ENCODE measurements at regions not wholly inside any gene's neighbourhood (a gene's known extent, or its start where the extent isn't known, plus 50 kb on each side); places are given as distances from the start of the nearest gene placed in this dataset.

GRCh38 chr1:60906039-60906438 lies 176.3 kb upstream of the NFIA start:
- H3K4me1 Mint-ChIP-seq: no peaks in the 10 kb centered on the region
- no peak for ATAC-seq (ENCODE audit: low read depth in 2 of 2)
- H3K9me3 Mint-ChIP-seq: no peaks in the 10 kb centered on the region

GRCh38 chr1:60904099-60904851 lies 178.1 kb upstream of the NFIA start:
- no peaks in the 10 kb centered on the region for H3K36me3 Mint-ChIP-seq
- no peak overlapping the region for H3K27ac ChIP-seq (ENCODE audit: insufficient read depth, low read length, poor library complexity, severe bottlenecking)
- H3K27me3 Mint-ChIP-seq: no peaks in the 10 kb centered on the region
- H3K4me3 ChIP-seq (ENCODE audit: low read depth, low read length): no peak overlapping the region
- H3K27ac Mint-ChIP-seq: no peak overlapping the region
- ATAC-seq (ENCODE audit: low read depth in 2 of 2): no peak
- no peaks in the 10 kb centered on the region for H3K27me3 ChIP-seq (ENCODE audit: control insufficient read depth, insufficient read depth, low read length)
- H3K4me3 Mint-ChIP-seq: no peak overlapping the region
- no peaks in the 10 kb centered on the region for H3K36me3 ChIP-seq (ENCODE audit: control insufficient read depth, insufficient read depth, low read length)
- H3K4me1 Mint-ChIP-seq: no peaks in the 10 kb centered on the region
- H3K9me3 Mint-ChIP-seq: peaks cover 0 to 2% (median 0%) of the 10 kb centered on the region in 7 donors
- DNase-seq: no peak
- no peaks in the 10 kb centered on the region for H3K4me1 ChIP-seq (ENCODE audit: control insufficient read depth, insufficient read depth, low read length, poor library complexity, severe bottlenecking)
- no peaks in the 10 kb centered on the region for H3K9me3 ChIP-seq (ENCODE audit: control insufficient read depth in 2 of 2, low read length in 2 of 2)

More at GRCh38 chr1:60906039-60906438, 176.3 kb upstream of the NFIA start:
- no peak overlapping the region for H3K4me3 Mint-ChIP-seq
- H3K27me3 Mint-ChIP-seq: peaks cover 4% of the 10 kb centered on the region
- no peak for DNase-seq
- Histone ChIP-seq H3K27ac (ENCODE audit: insufficient read depth, low read length, poor library complexity, severe bottlenecking) (no peak overlapping the region), H3K4me3 (ENCODE audit: low read depth, low read length) (no peak overlapping the region), H3K36me3 (ENCODE audit: control insufficient read depth, insufficient read depth, low read length) (no peaks in the 10 kb centered on the region), H3K27me3 (ENCODE audit: control insufficient read depth, insufficient read depth, low read length) (no peaks in the 10 kb centered on the region), H3K9me3 (ENCODE audit: control insufficient read depth in 2 of 2, low read length in 2 of 2) (no peaks in the 10 kb centered on the region), H3K4me1 (ENCODE audit: control insufficient read depth, insufficient read depth, low read length, poor library complexity, severe bottlenecking) (no peaks in the 10 kb centered on the region)
- H3K36me3 Mint-ChIP-seq: no peaks in the 10 kb centered on the region
- H3K27ac Mint-ChIP-seq: no peak overlapping the region

DNA sequence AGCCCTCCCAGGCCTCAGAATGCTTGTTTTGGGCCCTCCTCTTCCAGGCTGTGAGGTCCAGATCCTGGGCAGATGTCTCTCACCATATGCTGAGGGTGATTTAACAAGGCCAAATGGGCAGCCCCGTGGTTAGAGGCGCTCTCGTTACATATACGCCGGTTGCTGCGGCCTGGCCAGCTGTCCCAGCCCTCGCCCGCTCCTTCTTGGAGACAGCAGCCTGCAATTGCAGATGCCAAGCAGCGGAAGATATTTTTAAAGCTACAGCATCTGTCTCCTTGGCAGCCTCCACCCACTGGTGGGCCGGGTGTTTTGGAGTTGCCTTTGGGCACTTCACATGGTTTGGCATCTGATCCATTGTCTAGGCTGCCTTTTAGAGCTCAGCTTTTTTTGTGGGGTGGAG lies 178.8 kb upstream of the NFIA start:
- no peaks in the 10 kb centered on the region for H3K27me3 Mint-ChIP-seq

GRCh38 chr1:60899464-60899863 lies 182.9 kb upstream of the NFIA start:
- Mint-ChIP-seq H3K4me3 (no peak overlapping the region), H3K4me1 (no peaks in the 10 kb centered on the region), H3K27ac (no peak overlapping the region), H3K9me3 (peaks cover 0 to 7% (median 0%) of the 10 kb centered on the region in 7 donors), H3K27me3 (no peaks in the 10 kb centered on the region), H3K36me3 (no peaks in the 10 kb centered on the region)
- DNase-seq (no peak), ATAC-seq (ENCODE audit: low read depth in 2 of 2) (no peak)
- no peak overlapping the region for H3K27ac ChIP-seq (ENCODE audit: insufficient read depth, low read length, poor library complexity, severe bottlenecking)
- H3K4me3 ChIP-seq (ENCODE audit: low read depth, low read length): no peak overlapping the region
- H3K27me3 ChIP-seq (ENCODE audit: control insufficient read depth, insufficient read depth, low read length): no peaks in the 10 kb centered on the region
- H3K36me3 ChIP-seq (ENCODE audit: control insufficient read depth, insufficient read depth, low read length): no peaks in the 10 kb centered on the region
- no peaks in the 10 kb centered on the region for H3K4me1 ChIP-seq (ENCODE audit: control insufficient read depth, insufficient read depth, low read length, poor library complexity, severe bottlenecking)
- no peaks in the 10 kb centered on the region for H3K9me3 ChIP-seq (ENCODE audit: control insufficient read depth in 2 of 2, low read length in 2 of 2)

More for the DNA sequence above, 178.8 kb upstream of the NFIA start:
- ATAC-seq (ENCODE audit: low read depth in 2 of 2) (no peak), DNase-seq (no peak)
- H3K36me3 Mint-ChIP-seq: no peaks in the 10 kb centered on the region
- H3K27me3 ChIP-seq (ENCODE audit: control insufficient read depth, insufficient read depth, low read length): no peaks in the 10 kb centered on the region
- peaks cover 0 to 2% (median 0%) of the 10 kb centered on the region in 7 donors for H3K9me3 Mint-ChIP-seq
- no peak overlapping the region for H3K27ac ChIP-seq (ENCODE audit: insufficient read depth, low read length, poor library complexity, severe bottlenecking)
- H3K4me1 Mint-ChIP-seq: no peaks in the 10 kb centered on the region
- no peaks in the 10 kb centered on the region for H3K4me1 ChIP-seq (ENCODE audit: control insufficient read depth, insufficient read depth, low read length, poor library complexity, severe bottlenecking)
- no peak overlapping the region for H3K4me3 ChIP-seq (ENCODE audit: low read depth, low read length)
- no peaks in the 10 kb centered on the region for H3K9me3 ChIP-seq (ENCODE audit: control insufficient read depth in 2 of 2, low read length in 2 of 2)
- no peak overlapping the region for H3K4me3 Mint-ChIP-seq
- H3K36me3 ChIP-seq (ENCODE audit: control insufficient read depth, insufficient read depth, low read length): no peaks in the 10 kb centered on the region
- no peak overlapping the region for H3K27ac Mint-ChIP-seq

GRCh38 chr1:60898987-60899386 lies 183.4 kb upstream of the NFIA start:
- Histone ChIP-seq H3K27ac (ENCODE audit: insufficient read depth, low read length, poor library complexity, severe bottlenecking) (no peak overlapping the region), H3K9me3 (ENCODE audit: control insufficient read depth in 2 of 2, low read length in 2 of 2) (no peaks in the 10 kb centered on the region), H3K4me3 (ENCODE audit: low read depth, low read length) (no peak overlapping the region), H3K36me3 (ENCODE audit: control insufficient read depth, insufficient read depth, low read length) (no peaks in the 10 kb centered on the region), H3K4me1 (ENCODE audit: control insufficient read depth, insufficient read depth, low read length, poor library complexity, severe bottlenecking) (no peaks in the 10 kb centered on the region), H3K27me3 (ENCODE audit: control insufficient read depth, insufficient read depth, low read length) (no peaks in the 10 kb centered on the region)
- H3K27ac Mint-ChIP-seq: no peak overlapping the region
- H3K36me3 Mint-ChIP-seq: no peaks in the 10 kb centered on the region
- DNase-seq (no peak), ATAC-seq (ENCODE audit: low read depth in 2 of 2) (no peak)
- H3K4me3 Mint-ChIP-seq: no peak overlapping the region
- peaks cover 0 to 7% (median 0%) of the 10 kb centered on the region in 7 donors for H3K9me3 Mint-ChIP-seq
- H3K4me1 Mint-ChIP-seq: no peaks in the 10 kb centered on the region
- H3K27me3 Mint-ChIP-seq: no peaks in the 10 kb centered on the region

DNA sequence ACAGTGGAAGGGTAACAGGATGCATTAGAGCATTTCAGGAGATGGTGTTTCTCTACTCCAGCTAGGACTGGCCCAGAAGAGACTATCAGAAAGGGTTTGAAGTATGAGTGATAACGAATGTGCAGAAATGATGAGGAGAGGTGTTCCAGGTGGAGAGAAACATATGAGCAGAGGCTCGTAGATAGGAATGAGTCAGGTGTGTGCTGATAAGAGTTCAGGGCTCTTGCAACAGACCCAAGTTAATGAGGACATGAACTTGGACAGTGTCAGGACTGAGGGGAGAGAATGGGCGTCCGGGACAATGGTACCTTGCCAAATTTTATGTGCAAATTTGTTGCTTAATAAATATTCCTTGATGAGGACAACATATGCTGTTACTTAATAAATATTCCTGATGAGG lies 183.9 kb upstream of the NFIA start:
- H3K27ac Mint-ChIP-seq: peak overlapping the region in 1 of 3 donors; percentile 85
- H3K27me3 Mint-ChIP-seq: no peaks in the 10 kb centered on the region
- Histone ChIP-seq H3K4me1 (ENCODE audit: control insufficient read depth, insufficient read depth, low read length, poor library complexity, severe bottlenecking) (no peaks in the 10 kb centered on the region), H3K27me3 (ENCODE audit: control insufficient read depth, insufficient read depth, low read length) (no peaks in the 10 kb centered on the region), H3K27ac (ENCODE audit: insufficient read depth, low read length, poor library complexity, severe bottlenecking) (no peak overlapping the region), H3K36me3 (ENCODE audit: control insufficient read depth, insufficient read depth, low read length) (no peaks in the 10 kb centered on the region), H3K4me3 (ENCODE audit: low read depth, low read length) (no peak overlapping the region), H3K9me3 (ENCODE audit: control insufficient read depth in 2 of 2, low read length in 2 of 2) (no peaks in the 10 kb centered on the region)
- no peaks in the 10 kb centered on the region for H3K4me1 Mint-ChIP-seq
- ATAC-seq (ENCODE audit: low read depth in 2 of 2) (no peak), DNase-seq (no peak)
- no peaks in the 10 kb centered on the region for H3K36me3 Mint-ChIP-seq
- no peak overlapping the region for H3K4me3 Mint-ChIP-seq
- peaks cover 0 to 7% (median 0%) of the 10 kb centered on the region in 7 donors for H3K9me3 Mint-ChIP-seq

- no peaks in the 10 kb centered on the region for H3K27me3 Mint-ChIP-seq
- Histone ChIP-seq H3K9me3 (ENCODE audit: control insufficient read depth in 2 of 2, low read length in 2 of 2) (no peaks in the 10 kb centered on the region), H3K4me3 (ENCODE audit: low read depth, low read length) (no peak overlapping the region), H3K27me3 (ENCODE audit: control insufficient read depth, insufficient read depth, low read length) (no peaks in the 10 kb centered on the region), H3K27ac (ENCODE audit: insufficient read depth, low read length, poor library complexity, severe bottlenecking) (no peak overlapping the region), H3K4me1 (ENCODE audit: control insufficient read depth, insufficient read depth, low read length, poor library complexity, severe bottlenecking) (no peaks in the 10 kb centered on the region), H3K36me3 (ENCODE audit: control insufficient read depth, insufficient read depth, low read length) (no peaks in the 10 kb centered on the region)
- no peak overlapping the region for H3K27ac Mint-ChIP-seq
- H3K4me1 Mint-ChIP-seq: no peaks in the 10 kb centered on the region
- H3K36me3 Mint-ChIP-seq: no peaks in the 10 kb centered on the region
- no peak overlapping the region for H3K4me3 Mint-ChIP-seq
- peaks cover 0 to 7% (median 0%) of the 10 kb centered on the region in 7 donors for H3K9me3 Mint-ChIP-seq
- no peak for ATAC-seq (ENCODE audit: low read depth in 2 of 2)
- no peak for DNase-seq
These were observed 185.5 kb upstream of the NFIA start for GRCh38 chr1:60896701-60897363.

DNA sequence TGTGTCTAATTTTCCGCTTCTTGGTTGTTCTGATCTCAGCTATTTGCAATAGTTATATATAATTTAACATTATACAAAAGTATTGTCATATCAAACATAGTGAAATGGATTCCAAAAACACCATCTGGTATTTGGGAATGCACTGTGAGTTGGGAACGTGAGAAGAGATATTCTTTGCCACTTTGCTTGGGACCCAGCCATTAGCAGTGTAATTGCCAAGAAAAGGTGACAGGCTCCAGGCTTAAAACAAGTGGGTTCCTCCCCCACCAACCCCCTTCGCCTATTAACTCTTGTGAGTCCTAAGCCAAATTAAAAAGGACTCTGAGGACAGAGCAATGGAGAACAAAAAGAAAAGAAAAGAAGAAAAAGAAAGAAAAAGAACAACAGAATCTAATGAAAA lies 186.7 kb upstream of the NFIA start:
- Histone ChIP-seq H3K27ac (ENCODE audit: insufficient read depth, low read length, poor library complexity, severe bottlenecking) (no peak overlapping the region), H3K36me3 (ENCODE audit: control insufficient read depth, insufficient read depth, low read length) (no peaks in the 10 kb centered on the region), H3K4me1 (ENCODE audit: control insufficient read depth, insufficient read depth, low read length, poor library complexity, severe bottlenecking) (no peaks in the 10 kb centered on the region), H3K4me3 (ENCODE audit: low read depth, low read length) (no peak overlapping the region), H3K9me3 (ENCODE audit: control insufficient read depth in 2 of 2, low read length in 2 of 2) (no peaks in the 10 kb centered on the region), H3K27me3 (ENCODE audit: control insufficient read depth, insufficient read depth, low read length) (no peaks in the 10 kb centered on the region)
- H3K4me3 Mint-ChIP-seq: no peak overlapping the region
- no peaks in the 10 kb centered on the region for H3K36me3 Mint-ChIP-seq
- ATAC-seq (ENCODE audit: low read depth in 2 of 2) (no peak), DNase-seq (no peak)
- no peaks in the 10 kb centered on the region for H3K27me3 Mint-ChIP-seq
- H3K27ac Mint-ChIP-seq: no peak overlapping the region
- peaks cover 0 to 6% (median 0%) of the 10 kb centered on the region in 7 donors for H3K9me3 Mint-ChIP-seq
- no peaks in the 10 kb centered on the region for H3K4me1 Mint-ChIP-seq
